HT-29 (cell line): ENCODE measurements at regions not wholly inside any gene's neighbourhood (a gene's known extent, or its start where the extent isn't known, plus 50 kb on each side); places are given as distances from the start of the nearest gene placed in this dataset.
"Not testable (repeated sequence)": the region's sequence is repeated elsewhere in the genome, so short reads cannot be mapped to it uniquely, and the experiment has no call there.

Experiments
- DNase-seq: peaks from one replicate; pipeline ENCODE4 v3.0.0-alpha.2; 2015; ENCODE audit warnings: low spot score

DNA sequence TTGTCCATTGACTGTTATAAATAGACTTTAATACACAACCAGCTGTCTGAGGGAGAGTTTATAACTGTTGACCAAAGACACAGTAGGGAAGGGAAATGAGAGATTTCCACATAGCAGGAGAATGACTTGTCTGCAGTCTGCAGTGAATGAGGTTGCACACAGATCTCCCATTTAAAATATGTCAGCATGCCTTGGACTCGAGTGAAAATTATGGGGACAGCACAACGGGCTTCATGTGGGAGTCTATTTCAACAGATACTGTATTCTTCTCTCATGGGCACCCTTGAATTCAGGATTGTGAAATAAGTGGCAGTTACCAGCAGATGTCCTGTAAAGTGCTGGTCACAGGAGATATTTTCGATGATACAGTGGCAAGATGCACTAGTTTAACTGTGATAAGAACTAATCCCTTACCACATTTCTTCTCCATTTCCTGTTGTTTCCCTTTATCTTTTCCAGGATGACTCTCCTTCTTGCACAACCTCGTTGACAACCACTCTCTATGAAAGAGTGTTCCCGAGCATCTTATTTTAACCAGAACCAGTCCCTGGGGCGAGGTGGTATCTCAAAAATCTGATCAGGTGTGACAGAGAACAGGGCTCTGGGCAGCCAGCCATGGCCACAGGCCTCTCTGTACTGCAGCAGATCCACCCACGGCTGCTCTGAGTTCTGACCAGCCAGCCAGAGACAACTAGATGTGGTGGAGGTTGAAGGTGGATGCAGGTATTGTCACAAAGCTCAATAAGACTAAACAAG lies 51.5 kb upstream of the MAP3K1 start:
- DNase-seq = peak; percentile 43

DNA sequence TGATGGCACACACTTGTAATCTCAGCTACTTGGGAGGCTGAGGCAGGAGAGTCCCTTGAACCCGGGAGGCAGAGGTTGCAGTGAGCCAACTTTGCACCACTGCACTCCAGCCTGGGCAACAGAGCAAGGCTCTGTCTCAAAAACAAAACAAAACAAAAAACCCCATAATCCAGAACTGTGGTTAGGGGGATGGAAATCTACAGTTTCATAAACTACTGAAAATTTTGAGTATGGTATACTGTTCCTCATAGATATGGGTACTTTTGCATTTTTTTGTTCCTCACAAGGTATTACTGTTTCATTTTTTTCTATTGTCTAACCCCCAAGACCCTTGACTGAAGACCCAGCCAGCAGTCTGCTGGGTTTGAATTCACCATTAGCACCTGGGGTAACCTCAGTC lies 52.2 kb upstream of the MAP3K1 start:
- no peak for DNase-seq

DNA sequence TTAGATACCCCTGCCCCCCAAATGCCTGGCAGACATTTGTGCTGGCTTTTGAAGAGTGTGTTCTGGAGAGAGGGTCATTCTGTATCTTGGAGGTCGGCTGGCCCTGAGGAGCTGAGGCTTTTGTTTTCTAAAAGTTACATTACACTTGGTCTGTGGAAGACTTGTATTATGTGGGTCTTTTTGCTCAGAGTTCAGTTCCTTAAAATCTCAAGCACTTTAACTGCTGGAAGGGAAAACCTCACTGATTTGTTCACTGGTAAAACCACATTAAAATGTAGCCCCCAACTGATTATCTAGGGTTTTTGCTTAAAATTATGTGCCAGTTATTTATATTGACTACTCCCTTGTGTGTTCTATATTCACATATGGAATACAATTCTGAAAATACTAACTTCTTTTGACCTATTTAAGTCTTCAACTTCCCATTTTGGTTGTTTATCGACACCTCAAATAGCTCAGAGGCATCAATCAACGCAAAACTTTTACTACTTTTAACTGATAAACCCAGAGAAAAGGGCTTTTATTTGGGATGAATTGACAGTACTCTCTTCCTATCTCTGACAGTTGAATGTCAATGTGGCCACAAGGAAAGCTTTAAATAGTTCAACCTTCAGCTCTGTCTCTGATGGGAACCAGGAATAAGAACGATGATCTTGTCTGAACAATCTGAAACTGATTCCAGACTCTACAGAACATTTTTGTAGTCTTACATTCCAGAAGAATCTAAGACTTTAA lies 54.0 kb upstream of the MAP3K1 start:
- no peak for DNase-seq

DNA sequence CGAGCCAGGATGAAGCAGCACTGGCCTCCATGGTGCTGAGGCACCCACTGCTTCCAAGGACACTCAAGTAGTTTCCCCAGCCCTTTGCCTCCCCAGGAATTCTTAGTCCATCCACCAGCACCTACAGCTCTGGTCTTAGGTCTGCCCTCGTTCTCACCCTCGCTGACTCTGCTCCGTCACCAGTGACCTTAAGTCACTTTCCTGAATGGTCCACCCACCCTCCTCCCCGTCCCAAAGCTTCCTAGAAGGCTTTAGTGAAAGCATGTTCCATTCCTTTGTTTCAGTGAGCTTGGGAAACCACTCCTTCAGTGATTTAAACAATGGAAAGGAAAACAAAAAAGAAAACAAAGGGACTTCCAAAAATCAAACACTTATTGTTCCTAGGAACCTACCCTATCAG lies 54.6 kb upstream of the MAP3K1 start:
- DNase-seq = no peak

DNA sequence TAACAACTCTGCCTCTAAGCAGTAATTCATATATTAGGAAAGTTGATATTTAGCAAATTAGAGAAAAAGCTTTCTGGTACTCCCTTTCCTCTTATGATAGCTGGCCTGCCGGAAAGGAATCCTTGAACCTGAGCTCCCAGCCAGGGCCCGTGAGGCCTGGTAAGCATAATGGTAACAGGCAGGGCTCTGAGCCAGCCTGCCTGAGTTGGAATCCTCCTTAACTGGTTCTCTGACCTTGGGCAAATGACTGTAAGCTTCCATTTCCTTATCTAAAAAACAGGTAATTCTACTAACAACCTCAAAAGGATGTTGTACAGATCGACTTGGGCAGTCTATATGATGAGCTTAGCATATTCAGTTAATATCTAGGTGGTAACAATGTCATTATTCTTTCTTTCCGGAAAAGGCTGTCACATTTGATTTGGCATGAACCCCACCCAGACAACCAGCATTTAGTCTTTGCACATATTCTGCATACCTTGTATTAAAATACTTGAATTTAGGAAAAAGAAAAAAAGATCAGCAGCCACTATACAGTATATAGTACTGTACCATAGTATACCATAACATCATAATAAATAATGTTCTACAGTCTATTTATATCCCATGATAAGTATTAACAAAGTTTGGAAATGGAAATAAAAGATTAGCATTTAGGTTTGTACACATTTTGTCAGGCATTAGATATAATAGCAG lies 55.7 kb upstream of the MAP3K1 start:
- DNase-seq = peak; percentile 22

DNA sequence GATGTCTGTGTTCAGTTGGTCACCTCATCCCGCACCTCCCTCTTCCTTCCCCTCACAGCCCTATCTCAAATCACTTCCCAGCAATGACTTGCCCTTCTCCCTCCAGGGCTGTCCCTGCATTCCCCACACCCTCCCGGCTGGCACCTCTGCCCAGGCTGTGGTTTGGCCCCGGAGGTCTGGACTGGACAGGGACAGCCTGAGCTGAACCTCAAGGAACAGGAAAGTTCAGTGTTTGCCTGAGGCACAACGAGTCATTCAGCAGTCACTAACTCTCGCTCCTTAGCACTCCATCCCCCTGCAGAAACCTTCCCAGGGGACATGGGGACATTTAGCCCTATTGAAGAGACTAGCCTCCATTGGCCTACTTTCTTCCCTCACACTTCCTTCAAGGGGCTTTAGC lies 58.3 kb upstream of the MAP3K1 start:
- DNase-seq = peak; percentile 10

DNA sequence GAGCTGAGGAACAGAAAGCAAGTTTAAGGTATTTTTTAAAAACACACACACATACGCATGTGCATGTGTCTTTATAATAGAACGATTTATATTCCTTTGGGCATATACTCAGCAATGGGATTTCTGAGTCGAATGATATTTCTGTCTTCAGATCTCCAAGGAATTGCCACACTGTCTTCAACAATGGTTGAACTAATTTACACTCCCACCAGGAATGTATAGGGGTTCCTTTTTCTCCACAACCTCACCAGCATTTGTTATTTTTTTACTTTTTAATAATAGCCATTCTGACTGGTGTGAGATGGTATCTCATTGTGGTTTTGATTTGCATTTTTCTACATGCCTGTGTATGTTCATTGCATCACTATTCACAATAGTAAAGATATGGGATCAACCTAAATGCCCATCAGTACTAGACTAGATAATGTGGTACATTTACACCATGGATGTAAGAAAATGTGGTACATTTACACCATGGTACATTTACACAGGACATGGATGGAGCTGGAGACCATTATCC lies 60.3 kb upstream of the MAP3K1 start:
- no peak for DNase-seq

DNA sequence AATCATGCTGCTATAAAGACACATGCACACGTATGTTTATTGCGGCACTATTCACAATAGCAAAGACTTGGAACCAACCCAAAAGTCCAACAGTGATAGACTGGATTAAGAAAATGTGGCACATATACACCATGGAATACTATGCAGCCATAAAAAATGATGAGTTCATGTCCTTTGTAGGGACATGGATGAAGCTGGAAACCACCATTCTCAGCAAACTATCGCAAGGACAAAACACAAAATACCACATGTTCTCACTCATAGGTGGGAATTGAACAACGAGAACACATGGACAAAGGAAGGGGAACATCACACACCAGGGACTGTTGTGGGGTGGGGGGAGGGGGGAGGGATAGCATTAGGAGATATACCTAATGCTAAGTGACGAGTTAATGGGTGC lies 61.8 kb upstream of the MAP3K1 start:
- DNase-seq = not testable (repeated sequence)

DNA sequence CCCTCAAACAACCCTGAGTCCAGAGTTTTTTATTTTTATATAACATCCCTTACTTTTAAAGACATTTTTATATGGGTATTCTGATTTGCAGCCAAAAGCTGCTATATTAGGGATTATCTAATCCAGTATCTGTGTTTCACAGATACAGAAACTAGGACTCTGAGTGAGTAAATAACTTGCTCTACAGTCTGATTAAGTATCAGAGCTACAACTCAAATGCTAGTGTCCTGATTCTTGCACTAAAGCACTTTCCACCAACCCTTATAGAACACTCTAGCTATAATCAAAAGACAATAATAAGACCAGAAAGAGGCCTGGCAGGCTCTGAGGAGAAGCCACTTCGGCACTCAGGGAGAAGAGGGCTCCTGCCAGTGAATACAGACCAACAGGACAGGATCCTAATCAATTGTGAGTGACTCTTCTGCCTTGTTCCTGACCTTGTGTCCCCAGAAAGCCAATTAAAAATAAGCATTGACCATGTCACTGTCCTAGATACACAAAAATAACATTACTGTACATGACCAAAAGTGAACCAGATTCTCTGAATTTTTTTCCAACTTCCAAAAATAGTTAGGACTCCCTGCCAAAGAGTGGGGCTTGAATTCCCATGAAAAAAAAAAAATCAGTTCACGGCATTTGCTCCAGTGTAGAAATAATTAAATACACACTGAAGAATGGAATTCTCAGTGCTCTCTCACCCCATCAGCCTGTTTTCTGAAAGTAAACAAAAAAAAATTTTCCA lies 63.6 kb upstream of the MAP3K1 start:
- DNase-seq = no peak

DNA sequence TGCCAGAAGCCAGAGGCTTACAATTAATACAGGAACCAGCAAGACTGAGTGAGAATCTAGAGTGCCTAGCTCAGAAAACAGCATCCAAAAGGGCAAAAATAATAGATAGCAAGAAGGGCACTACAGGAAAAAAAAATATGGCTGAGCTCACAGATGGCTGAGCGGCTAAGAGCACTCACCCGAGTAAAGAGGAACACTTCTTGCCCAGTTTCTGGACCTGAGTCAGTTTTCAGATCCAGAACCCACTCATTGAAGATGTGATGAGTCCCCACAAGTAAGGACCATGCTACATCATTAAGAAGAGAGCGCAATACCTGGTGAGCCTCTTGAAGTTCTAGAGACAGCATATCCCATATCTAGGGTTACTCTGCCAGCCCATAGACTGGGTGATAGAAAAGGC lies 65.5 kb upstream of the MAP3K1 start:
- DNase-seq = no peak

DNA sequence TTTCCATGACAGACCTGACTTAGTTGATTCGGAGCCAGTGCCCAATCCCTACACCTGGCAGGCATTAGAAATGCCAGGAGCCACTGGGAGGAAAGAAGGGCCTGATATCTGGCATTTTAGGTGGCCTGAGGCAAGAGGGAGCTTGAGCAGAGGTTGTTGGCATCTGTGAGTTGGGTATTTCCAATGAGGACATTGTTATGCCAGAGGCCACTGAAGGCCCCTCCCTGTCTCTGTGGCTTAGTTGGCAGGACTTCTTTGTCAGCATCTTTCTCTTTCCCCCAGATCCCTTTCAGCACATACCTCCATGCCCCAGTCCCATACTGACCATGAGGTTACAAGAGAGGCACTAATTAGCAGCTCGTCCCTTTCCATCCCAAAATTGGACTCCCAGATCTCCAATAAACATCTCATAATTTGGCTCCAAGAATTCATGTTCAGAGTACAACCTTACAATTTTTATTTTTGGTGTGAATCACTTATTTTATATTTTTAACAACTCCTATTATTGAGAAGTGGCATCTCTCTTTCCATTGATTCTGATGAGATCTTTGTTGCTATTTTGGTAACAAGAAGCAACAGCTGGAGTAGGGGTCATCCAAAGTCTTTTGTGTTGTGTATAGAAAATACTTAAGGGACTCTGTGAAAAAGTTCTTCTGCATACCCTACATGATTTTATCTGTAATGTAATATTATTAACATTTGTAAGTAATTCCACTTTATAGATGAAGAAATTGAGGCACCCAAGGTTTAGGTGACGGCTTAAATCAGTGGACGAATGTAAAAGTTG lies 68.6 kb upstream of the MAP3K1 start:
- no peak for DNase-seq

DNA sequence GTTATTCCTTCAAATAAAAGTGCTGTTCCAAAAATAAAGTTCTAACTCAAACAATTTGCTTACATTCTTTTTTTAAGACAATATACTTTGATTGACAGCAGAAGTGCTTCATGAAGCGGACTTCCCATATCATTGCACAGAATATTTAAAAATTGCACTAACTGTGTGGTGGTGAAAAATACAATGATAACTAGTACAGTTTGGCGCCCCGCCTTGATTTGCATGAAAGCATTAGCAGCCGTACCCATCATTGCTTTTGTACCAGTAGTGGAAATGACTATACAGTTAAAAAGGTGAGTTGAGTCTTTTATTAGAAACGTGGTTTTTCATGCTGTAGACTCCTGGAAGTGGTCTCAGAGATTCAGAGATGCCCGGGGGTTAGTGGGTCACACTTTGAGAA lies 69.5 kb upstream of the MAP3K1 start:
- no peak for DNase-seq

DNA sequence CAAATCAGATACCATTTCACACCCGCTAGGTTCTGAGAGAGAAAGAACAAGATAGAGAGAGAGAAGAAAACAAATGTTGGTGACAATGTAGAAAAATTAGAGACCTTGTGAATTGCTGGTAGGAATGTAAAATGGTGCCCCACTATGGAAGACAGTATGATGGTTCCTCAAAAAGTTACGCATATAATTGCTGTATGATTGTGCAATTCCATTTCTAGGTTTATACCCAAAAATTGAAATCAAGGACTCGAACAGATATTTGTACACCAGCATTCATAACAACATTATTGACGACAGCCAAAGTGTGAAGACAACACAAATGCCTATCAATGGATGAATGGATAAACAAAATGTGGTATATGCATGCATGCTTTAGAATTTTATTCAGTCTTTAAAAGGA lies 74.5 kb upstream of the MAP3K1 start:
- DNase-seq = no peak

DNA sequence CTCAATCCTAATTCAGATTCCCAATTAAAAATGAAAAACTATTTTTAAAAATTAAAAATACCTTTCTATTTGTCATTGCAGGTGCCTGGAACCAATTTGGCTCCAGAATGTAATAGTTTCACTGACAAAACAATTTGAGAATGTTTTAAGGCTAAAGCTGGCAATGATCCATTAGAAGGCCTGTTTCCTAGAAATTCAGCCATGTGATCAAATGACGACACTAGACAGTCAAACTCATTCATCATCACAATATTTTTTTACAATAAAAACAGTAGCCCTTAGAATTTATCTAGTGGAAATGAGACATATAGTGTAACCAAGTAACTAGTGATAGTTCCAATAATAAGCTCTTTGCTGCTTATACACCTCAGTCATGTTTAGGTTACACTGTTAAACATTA lies 75.4 kb upstream of the MAP3K1 start:
- DNase-seq = no peak

DNA sequence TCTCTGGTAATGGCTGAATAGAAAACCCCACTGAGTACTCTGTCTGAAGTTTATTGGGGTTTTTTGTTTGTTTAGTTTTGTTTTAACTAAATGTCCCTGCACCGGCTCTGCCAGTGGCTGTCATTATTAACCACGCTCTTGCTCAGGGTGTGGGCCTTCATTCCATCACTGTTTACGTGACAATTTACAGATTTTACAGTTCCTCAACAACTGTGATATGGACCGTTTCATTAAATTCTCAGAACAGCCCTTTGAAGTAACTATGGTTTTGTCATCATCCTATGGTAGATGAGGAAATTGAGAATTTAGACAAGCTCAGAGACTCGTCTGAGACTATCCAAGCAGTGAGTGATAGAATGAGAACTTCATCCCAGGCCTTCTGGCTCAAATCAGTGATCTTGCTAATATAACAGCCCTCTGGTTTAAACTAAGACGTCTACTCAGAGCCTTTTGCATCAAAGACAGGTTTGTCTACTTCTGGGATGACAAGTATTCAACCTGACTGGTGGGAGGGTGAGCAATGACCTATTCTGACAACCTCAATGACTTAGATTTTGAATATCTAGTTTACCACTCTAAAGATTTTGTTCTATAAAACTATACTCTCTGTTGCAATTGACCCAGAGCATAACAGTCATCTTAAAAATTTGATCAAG lies 77.3 kb upstream of the MAP3K1 start:
- DNase-seq = peak; percentile 47

DNA sequence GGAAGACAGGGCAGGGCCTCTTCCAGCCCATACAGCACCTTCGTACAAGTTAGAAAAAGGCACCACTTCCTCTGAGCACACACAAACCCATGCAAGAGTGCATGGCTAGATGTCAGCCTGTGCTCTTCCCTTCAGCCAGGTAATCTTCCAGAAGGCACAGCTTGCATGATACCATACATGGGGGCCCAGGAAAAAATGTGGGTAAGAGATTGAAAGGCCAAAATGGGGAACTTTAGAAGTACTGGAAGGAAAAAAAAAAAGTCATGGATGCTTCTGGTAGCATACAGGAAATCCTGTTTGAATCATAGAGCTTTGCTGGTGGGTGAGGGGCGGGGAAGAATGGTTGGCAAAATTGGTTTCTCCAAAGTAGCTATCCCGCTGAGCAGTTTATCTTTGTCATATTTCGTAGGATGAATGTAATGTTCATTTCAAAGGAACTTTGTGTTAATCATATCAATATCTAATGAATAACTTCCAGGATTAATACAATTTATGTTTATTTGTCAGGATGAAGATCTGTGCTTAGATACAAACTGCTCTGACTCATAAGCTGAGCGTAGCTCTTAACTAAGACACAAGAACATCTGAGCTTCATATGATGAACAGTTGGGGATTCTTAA lies 78.2 kb upstream of the MAP3K1 start:
- DNase-seq = peak; percentile 51

DNA sequence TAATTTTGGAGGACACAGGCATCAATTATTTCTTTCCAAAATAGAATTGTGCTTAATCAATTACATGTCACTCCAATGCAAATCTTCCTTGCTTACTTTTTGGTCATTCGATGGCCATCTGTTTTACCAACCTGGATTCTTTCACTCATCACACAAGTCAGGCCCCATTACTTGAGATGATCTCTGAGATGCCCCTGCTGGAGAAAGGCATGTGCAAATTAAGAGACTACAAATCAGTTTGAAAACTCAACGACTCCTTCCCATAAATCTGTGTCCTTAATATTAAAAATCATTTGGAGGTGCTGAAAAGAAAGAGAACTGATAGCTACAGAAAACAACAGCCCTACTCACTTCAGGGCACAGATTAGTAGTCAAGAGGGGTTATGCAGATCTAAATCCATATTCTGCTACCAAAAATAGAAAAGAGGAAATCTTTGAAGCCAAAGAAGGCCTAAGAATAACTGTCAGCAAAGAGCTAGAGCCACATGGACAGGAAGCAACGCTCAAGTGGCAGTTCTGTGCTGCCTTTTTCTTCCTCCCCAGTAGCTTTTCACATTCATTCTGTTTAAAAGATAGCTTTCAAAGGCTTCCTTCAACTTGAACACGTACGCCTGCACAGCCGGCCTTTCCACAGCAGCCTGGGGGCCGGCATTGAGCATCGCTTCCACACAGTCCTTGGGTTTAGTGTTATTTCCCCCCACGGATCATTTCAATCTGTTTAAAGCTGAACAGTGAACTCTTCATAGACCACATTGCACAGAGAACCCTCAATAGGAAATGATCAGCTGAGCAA lies 79.3 kb upstream of the MAP3K1 start:
- no peak for DNase-seq

DNA sequence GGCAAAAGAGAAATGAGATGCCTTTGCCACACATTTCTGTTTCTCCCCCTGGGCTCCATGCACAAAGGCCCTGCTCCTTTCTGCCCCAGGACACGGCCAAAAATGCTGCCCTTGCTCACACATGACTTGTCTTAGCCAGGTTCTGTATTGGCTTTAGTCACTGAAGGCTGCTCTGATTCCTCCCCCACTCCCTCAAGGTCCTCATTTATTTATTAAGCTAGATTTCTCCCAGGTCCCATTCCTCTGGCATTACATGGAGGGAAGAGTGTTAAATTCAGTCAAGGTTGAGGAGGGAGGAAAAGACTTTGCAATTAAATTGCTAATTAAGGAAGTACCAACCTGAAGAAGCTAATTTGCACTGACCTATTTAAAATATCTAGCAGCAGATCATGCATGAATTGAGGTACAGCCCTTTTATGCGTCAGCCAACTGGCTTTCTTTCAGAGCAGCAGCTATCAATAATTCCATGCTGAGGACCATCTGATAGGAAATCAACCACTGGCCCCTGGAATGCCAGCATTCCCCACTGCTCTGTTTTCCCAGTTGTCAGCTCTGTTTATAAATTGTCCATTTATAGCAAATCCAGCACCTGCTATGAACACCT lies 81.2 kb upstream of the MAP3K1 start:
- DNase-seq = no peak

DNA sequence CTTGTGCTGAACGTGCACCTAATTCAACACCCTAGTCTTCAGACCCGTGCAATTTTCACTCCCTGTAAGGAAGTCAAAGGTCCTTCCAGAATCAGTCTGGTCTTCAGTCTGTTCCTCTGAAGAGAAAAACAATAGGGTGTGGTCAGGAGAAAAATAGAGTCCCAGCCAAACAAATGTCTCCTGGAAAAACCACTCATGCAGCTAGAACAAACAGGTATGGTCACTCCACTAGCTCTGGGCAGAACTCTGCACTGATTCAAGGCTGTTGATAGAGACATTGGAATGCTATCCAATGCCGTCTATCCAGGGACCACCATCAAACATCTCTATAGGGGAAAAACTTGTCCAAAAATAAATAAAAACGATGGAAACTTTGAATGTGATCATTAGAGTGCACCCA lies 81.8 kb upstream of the MAP3K1 start:
- no peak for DNase-seq
